Upper lobe of left lung (tissue), 4 donors: ENCODE measurements at regions not wholly inside any gene's neighbourhood (a gene's known extent, or its start where the extent isn't known, plus 50 kb on each side); places are given as distances from the start of the nearest gene placed in this dataset.

Experiments
- CTCF ChIP-seq, 6 experiments: fragments of 450-650 bp in 4 of 6; fragments of 200-600 bp in 2 of 6; sonication (generic) in 2 of 6; IDR thresholded peaks; one replicate each; pipeline ENCODE4 v1.5.1; 2016 to 2019; ENCODE audit warnings: antibody characterized with exemption in 6 of 6
- EP300 ChIP-seq, 4 donors: sonication (generic); formaldehyde crosslinking; IDR thresholded peaks; one replicate each; pipeline ENCODE4 v1.5.1; 2017; ENCODE audit warnings: antibody characterized with exemption in 4 of 4, control low read depth in 2 of 4
- POLR2A ChIP-seq, 4 donors: fragments of 450-650 bp; IDR thresholded peaks; one replicate each; pipeline ENCODE4 v1.5.1; 2016 to 2017; ENCODE audit warnings: antibody characterized with exemption in 4 of 4, mild to moderate bottlenecking in 2 of 4
- POLR2AphosphoS5 ChIP-seq, 2 donors: sonication (generic); formaldehyde crosslinking; IDR thresholded peaks; one replicate each; pipeline ENCODE4 v1.5.1; 2017; ENCODE audit warnings: antibody characterized with exemption in 2 of 2

- TF ChIP-seq CTCF (IDR thresholded peaks at IDR 0.05) (no peak), EP300 (IDR thresholded peaks at IDR 0.05) (no peak), POLR2A (IDR thresholded peaks at IDR 0.05) (no peak), POLR2AphosphoS5 (IDR thresholded peaks at IDR 0.05) (no peak)
Observed at GRCh38 chr4:188918787-188919186, 779.5 kb downstream of the TRIML1 start.
